ENCODE measurements at regions not wholly inside any gene's neighbourhood (a gene's known extent, or its start where the extent isn't known, plus 50 kb on each side); places are given as distances from the start of the nearest gene placed in this dataset.

GRCh38 chr7:52689912-52690311 lies 345.5 kb upstream of the POM121L12 start:
- no peaks in the 10 kb centered on the region for H3K4me1 ChIP-seq (replicated peaks; ENCODE audit: insufficient read depth)
- no peaks in the 10 kb centered on the region; the same call in 1 of the 2 replicates for H3K9me2 ChIP-seq (ENCODE audit: insufficient read depth)
- ChIA-PET CTCF (no interaction called here), POLR2A (ENCODE audit: unreplicated experiment) (no interaction called here)
- TF ChIP-seq CTCF (conservative IDR thresholded peaks at IDR 0.05): no peak
- no peak for TF ChIP-seq EZH2 (IDR thresholded peaks at IDR 0.05; ENCODE audit: low read depth)
- no peaks in the 10 kb centered on the region for H3K9me3 ChIP-seq (ENCODE audit: insufficient read depth, low read depth)
- no peak overlapping the region for H3K4me2 ChIP-seq
- H4K20me1 ChIP-seq (ENCODE audit: insufficient read depth): no peaks in the 10 kb centered on the region
- no peaks in the 10 kb centered on the region for H3F3A ChIP-seq (ENCODE audit: insufficient read depth, low read depth)
- no peak overlapping the region for H2AFZ ChIP-seq
- H3K79me2 ChIP-seq (ENCODE audit: low read depth): no peaks in the 10 kb centered on the region
- intact Hi-C loops (cut with micrococcal nuclease; ENCODE audit: unreplicated experiment): no loop called here
- no TSS peak for BruUV-seq (replicated peaks)
- H3K36me3 ChIP-seq (ENCODE audit: low read depth): no peaks in the 10 kb centered on the region
- DNase-seq: no peak
- no peak overlapping the region for H3K4me3 ChIP-seq
- no peaks in the 10 kb centered on the region for H3K27me3 ChIP-seq (ENCODE audit: insufficient read depth, low read depth)
- no peak overlapping the region for H3K27ac ChIP-seq

DNA sequence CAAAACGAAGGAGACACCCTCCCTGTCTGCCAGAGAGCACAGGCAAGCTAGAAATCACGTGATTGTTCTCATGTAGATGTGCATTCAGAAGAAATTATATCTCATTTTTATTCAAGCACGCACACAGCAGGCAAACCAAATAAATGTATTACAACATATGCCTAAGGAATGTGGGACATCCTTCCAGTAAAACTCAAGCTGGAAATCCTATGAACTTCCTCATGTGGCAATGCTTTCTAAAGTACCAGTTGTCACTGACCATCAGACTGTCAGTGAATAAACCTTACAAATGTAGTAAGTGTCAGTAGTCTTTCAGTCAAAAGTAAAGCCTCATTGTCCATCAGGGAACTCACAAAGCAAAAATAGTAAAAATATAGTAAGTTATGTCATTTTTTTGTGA lies 350.1 kb upstream of the POM121L12 start:
- Histone ChIP-seq H4K20me1 (ENCODE audit: insufficient read depth) (no peaks in the 10 kb centered on the region), H3K9me3 (ENCODE audit: insufficient read depth, low read depth) (no peaks in the 10 kb centered on the region), H3K4me1 (replicated peaks; ENCODE audit: insufficient read depth) (no peaks in the 10 kb centered on the region), H2AFZ (no peak overlapping the region), H3K79me2 (ENCODE audit: low read depth) (no peaks in the 10 kb centered on the region), H3K27ac (no peak overlapping the region), H3K4me3 (no peak overlapping the region), H3K27me3 (ENCODE audit: insufficient read depth, low read depth) (no peaks in the 10 kb centered on the region), H3F3A (ENCODE audit: insufficient read depth, low read depth) (no peaks in the 10 kb centered on the region), H3K4me2 (no peak overlapping the region), H3K9me2 (ENCODE audit: insufficient read depth) (no peaks in the 10 kb centered on the region; the same call in 1 of the 2 replicates), H3K36me3 (ENCODE audit: low read depth) (no peaks in the 10 kb centered on the region)
- CTCF ChIA-PET: no interaction called here
- intact Hi-C loops (cut with micrococcal nuclease; ENCODE audit: unreplicated experiment): no loop called here
- DNase-seq: no peak
- BruUV-seq (replicated peaks): no TSS peak
- TF ChIP-seq CTCF (conservative IDR thresholded peaks at IDR 0.05) (no peak), EZH2 (IDR thresholded peaks at IDR 0.05; ENCODE audit: low read depth) (no peak)
- POLR2A ChIA-PET (ENCODE audit: unreplicated experiment): no interaction called here

- ChIA-PET POLR2A (ENCODE audit: unreplicated experiment) (no interaction called here), CTCF (no interaction called here)
- DNase-seq: no peak
- no peak overlapping the region for H3K4me3 ChIP-seq
- no peaks in the 10 kb centered on the region for H3K27me3 ChIP-seq (ENCODE audit: insufficient read depth, low read depth)
- H4K20me1 ChIP-seq (ENCODE audit: insufficient read depth): no peaks in the 10 kb centered on the region
- intact Hi-C loops (cut with micrococcal nuclease; ENCODE audit: unreplicated experiment): no loop called here
- no peaks in the 10 kb centered on the region for H3F3A ChIP-seq (ENCODE audit: insufficient read depth, low read depth)
- no peaks in the 10 kb centered on the region for H3K79me2 ChIP-seq (ENCODE audit: low read depth)
- H3K4me1 ChIP-seq (replicated peaks; ENCODE audit: insufficient read depth): no peaks in the 10 kb centered on the region
- no peak overlapping the region for H3K27ac ChIP-seq
- no peak overlapping the region for H3K4me2 ChIP-seq
- TF ChIP-seq CTCF (conservative IDR thresholded peaks at IDR 0.05) (no peak), EZH2 (IDR thresholded peaks at IDR 0.05; ENCODE audit: low read depth) (no peak)
- no peaks in the 10 kb centered on the region; the same call in 1 of the 2 replicates for H3K9me2 ChIP-seq (ENCODE audit: insufficient read depth)
- no peaks in the 10 kb centered on the region for H3K9me3 ChIP-seq (ENCODE audit: insufficient read depth, low read depth)
- no peak overlapping the region for H2AFZ ChIP-seq
- no TSS peak for BruUV-seq (replicated peaks)
- H3K36me3 ChIP-seq (ENCODE audit: low read depth): no peaks in the 10 kb centered on the region
Measured at GRCh38 chr7:52684388-52684787, 351.0 kb upstream of the POM121L12 start.
